Endodermal cell (in vitro differentiated cells): ENCODE measurements at regions not wholly inside any gene's neighbourhood (a gene's known extent, or its start where the extent isn't known, plus 50 kb on each side); places are given as distances from the start of the nearest gene placed in this dataset.

Experiments used
- DNase-seq: peaks from one replicate; pipeline ENCODE4 v3.0.0-alpha.2; 2017
- H3K27ac ChIP-seq: 2 replicates; pipeline ENCODE4 v1.5.1; 2013; ENCODE audit warnings: mild to moderate bottlenecking, low read depth, low read length, moderate library complexity
- H3K27me3 ChIP-seq: 2 replicates; pipeline ENCODE4 v1.6.1; 2013; ENCODE audit warnings: mild to moderate bottlenecking, low read length, moderate library complexity; ENCODE audit not compliant: insufficient read depth, control insufficient read depth, poor library complexity, severe bottlenecking
- H3K36me3 ChIP-seq: 2 replicates; pipeline ENCODE4 v1.7.0; 2013; ENCODE audit warnings: mild to moderate bottlenecking, low read length, moderate library complexity; ENCODE audit not compliant: control insufficient read depth, insufficient read depth
- H3K4me1 ChIP-seq: one replicate; pipeline ENCODE4 v1.7.0; 2013; ENCODE audit warnings: low read length; ENCODE audit not compliant: control insufficient read depth, insufficient read depth
- H3K4me3 ChIP-seq: 2 replicates; pipeline ENCODE4 v1.5.1; 2013; ENCODE audit warnings: mild to moderate bottlenecking, low read length, moderate library complexity
- H3K9ac ChIP-seq: 2 replicates; pipeline ENCODE4 v1.6.1; 2013; ENCODE audit warnings: mild to moderate bottlenecking, low read length, moderate library complexity; ENCODE audit not compliant: poor library complexity, severe bottlenecking; ENCODE audit errors: extremely low read depth
- H3K9me3 ChIP-seq: 2 replicates; pipeline ENCODE4 v1.6.1; 2013; ENCODE audit warnings: mild to moderate bottlenecking, low read length, moderate library complexity; ENCODE audit not compliant: control insufficient read depth
- H3K27ac Mint-ChIP-seq: 2 replicates; pipeline ENCODE4 v1.8.0; 2020; ENCODE audit warnings: mixed read lengths
- H3K27me3 Mint-ChIP-seq: 2 replicates; pipeline ENCODE4 v1.8.0; 2021; ENCODE audit warnings: mild to moderate bottlenecking, mixed read lengths; ENCODE audit not compliant: insufficient read depth
- H3K36me3 Mint-ChIP-seq: 2 replicates; pipeline ENCODE4 v1.8.0; 2020; ENCODE audit warnings: low read depth, mixed read lengths
- H3K4me1 Mint-ChIP-seq: 2 replicates; pipeline ENCODE4 v1.8.0; 2020; ENCODE audit warnings: mixed read lengths
- H3K4me3 Mint-ChIP-seq: 2 replicates; pipeline ENCODE4 v1.8.0; 2020; ENCODE audit warnings: mild to moderate bottlenecking, moderate library complexity, mixed read lengths
- H3K9me3 Mint-ChIP-seq: 2 replicates; pipeline ENCODE4 v1.8.0; 2020; ENCODE audit warnings: mild to moderate bottlenecking, mixed read lengths
- CTCF ChIP-seq: fragments of 200-600 bp; sonication (generic); conservative IDR thresholded peaks from 2 replicates; pipeline ENCODE4 v1.5.0; 2021; ENCODE audit warnings: antibody characterized with exemption, mild to moderate bottlenecking
- WGBS, 2 experiments: methylation state at CpG; one replicate each; pipeline versions ENCODE4 v1.1.5 to v1.1.7; 2013; ENCODE audit warnings: missing lambda C conversion rate in 2 of 2, mixed read lengths in 1 of 2; ENCODE audit not compliant: insufficient coverage in 1 of 2, insufficient read length in 1 of 2; 5-methylcytosine and 5-hydroxymethylcytosine counted together

- Histone ChIP-seq H3K9ac (no peak overlapping the region), H3K4me3 (no peak overlapping the region), H3K36me3 (no peaks in the 10 kb centered on the region), H3K27me3 (peaks cover 48% of the 10 kb centered on the region), H3K9me3 (no peaks in the 10 kb centered on the region), H3K4me1 (no peaks in the 10 kb centered on the region), H3K27ac (no peak overlapping the region)
- DNase-seq: peak; percentile 78
- Mint-ChIP-seq H3K36me3 (no peaks in the 10 kb centered on the region), H3K27me3 (peaks cover 68% of the 10 kb centered on the region), H3K27ac (no peak overlapping the region), H3K4me1 (no peaks in the 10 kb centered on the region), H3K4me3 (peak overlapping the region; percentile 32), H3K9me3 (no peaks in the 10 kb centered on the region)
- TF ChIP-seq CTCF: no peak
- 21 to 24% methylated on average over 15 to 47 of the region's 47 CpGs for WGBS, 2 experiments
Observed at GRCh38 chr17:49901460-49902331, 53.8 kb upstream of the TAC4 start.

DNA sequence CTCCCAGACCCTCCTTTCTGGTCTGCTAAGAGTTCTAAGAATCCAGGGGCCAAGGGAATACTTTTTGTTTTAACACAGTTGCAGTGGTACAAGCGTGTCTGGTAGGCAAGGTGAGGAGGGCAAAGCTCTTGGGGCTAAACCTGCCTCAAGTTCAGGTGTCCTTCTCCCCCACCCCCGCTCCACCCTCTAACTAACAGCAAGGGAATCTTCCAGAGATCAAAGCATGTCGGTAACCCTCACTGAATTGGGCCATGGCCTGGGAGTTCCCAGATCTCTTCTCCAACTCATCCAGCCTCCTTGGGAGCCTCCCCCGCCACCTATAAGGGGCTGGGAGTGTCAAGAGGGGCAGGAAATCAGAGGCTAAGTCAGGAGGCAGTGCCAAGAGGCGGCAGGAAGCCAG lies 55.7 kb upstream of the TAC4 start:
- Histone ChIP-seq H3K27me3 (peaks cover 58% of the 10 kb centered on the region), H3K9ac (no peak overlapping the region), H3K4me1 (no peaks in the 10 kb centered on the region), H3K4me3 (no peak overlapping the region), H3K27ac (no peak overlapping the region), H3K36me3 (no peaks in the 10 kb centered on the region), H3K9me3 (no peaks in the 10 kb centered on the region)
- Mint-ChIP-seq H3K4me3 (no peak overlapping the region), H3K27me3 (peaks cover 74% of the 10 kb centered on the region), H3K4me1 (no peaks in the 10 kb centered on the region), H3K9me3 (no peaks in the 10 kb centered on the region), H3K36me3 (no peaks in the 10 kb centered on the region), H3K27ac (no peak overlapping the region)
- 73 to 90% methylated on average over 2 to 5 of the region's 5 CpGs for WGBS, 2 experiments
- TF ChIP-seq CTCF: no peak
- peak; percentile 53 for DNase-seq

GRCh38 chr17:49904893-49905292 lies 57.0 kb upstream of the TAC4 start:
- no peak for TF ChIP-seq CTCF
- Histone ChIP-seq H3K27ac (no peak overlapping the region), H3K4me3 (no peak overlapping the region), H3K36me3 (no peaks in the 10 kb centered on the region), H3K9ac (no peak overlapping the region), H3K4me1 (no peaks in the 10 kb centered on the region), H3K9me3 (no peaks in the 10 kb centered on the region), H3K27me3 (peaks cover 72% of the 10 kb centered on the region)
- Mint-ChIP-seq H3K4me3 (no peak overlapping the region), H3K36me3 (no peaks in the 10 kb centered on the region), H3K27ac (no peak overlapping the region), H3K4me1 (no peaks in the 10 kb centered on the region), H3K9me3 (no peaks in the 10 kb centered on the region), H3K27me3 (peaks cover 88% of the 10 kb centered on the region)
- 86 to 90% methylated on average over 8 to 9 of the region's 9 CpGs for WGBS, 2 experiments
- no peak for DNase-seq
